Ishikawa (cell line): ENCODE measurements at regions not wholly inside any gene's neighbourhood (a gene's known extent, or its start where the extent isn't known, plus 50 kb on each side); places are given as distances from the start of the nearest gene placed in this dataset.

Experiments used
- CEBPB ChIP-seq: IDR thresholded peaks from 2 replicates; pipeline ENCODE4 v1.6.1; 2012
- CREB1 ChIP-seq: IDR thresholded peaks from 2 replicates; pipeline ENCODE4 v1.6.1; 2012; ENCODE audit warnings: low read depth
- EGR1 ChIP-seq: IDR thresholded peaks from 2 replicates; pipeline ENCODE4 v1.6.1; 2012
- EP300 ChIP-seq: IDR thresholded peaks from 2 replicates; pipeline ENCODE4 v1.6.1; 2012; ENCODE audit warnings: borderline replicate concordance
- FOXM1 ChIP-seq: IDR thresholded peaks from 2 replicates; pipeline ENCODE4 v1.6.1; 2012; ENCODE audit warnings: low read depth, borderline replicate concordance
- NFIC ChIP-seq: IDR thresholded peaks from 2 replicates; pipeline ENCODE4 v1.6.1; 2012
- RAD21 ChIP-seq: IDR thresholded peaks from 2 replicates; pipeline ENCODE4 v1.6.1; 2012; ENCODE audit warnings: low read depth
- TAF1 ChIP-seq: IDR thresholded peaks from 2 replicates; pipeline ENCODE4 v1.6.1; 2012; ENCODE audit warnings: low read depth, mild to moderate bottlenecking
- TCF12 ChIP-seq: IDR thresholded peaks from 2 replicates; pipeline ENCODE4 v1.6.1; 2012; ENCODE audit warnings: low read depth
- TEAD4 ChIP-seq: IDR thresholded peaks from 2 replicates; pipeline ENCODE4 v1.6.1; 2012
- YY1 ChIP-seq: IDR thresholded peaks from 2 replicates; pipeline ENCODE4 v1.6.1; 2012; ENCODE audit warnings: low read depth
- ZBTB7A ChIP-seq: IDR thresholded peaks from 2 replicates; pipeline ENCODE4 v1.6.1; 2012; ENCODE audit warnings: low read depth
- TF ChIP-seq, protein P1 (sequence below): IDR thresholded peaks from 2 replicates; pipeline ENCODE4 v1.6.1; 2012
- TF ChIP-seq, protein P2 (sequence below): IDR thresholded peaks from 2 replicates; pipeline ENCODE4 v1.6.1; 2012
- TF ChIP-seq, protein P3 (sequence below): IDR thresholded peaks from 2 replicates; pipeline ENCODE4 v1.6.1; 2012; ENCODE audit warnings: low read depth, mild to moderate bottlenecking

DNA sequence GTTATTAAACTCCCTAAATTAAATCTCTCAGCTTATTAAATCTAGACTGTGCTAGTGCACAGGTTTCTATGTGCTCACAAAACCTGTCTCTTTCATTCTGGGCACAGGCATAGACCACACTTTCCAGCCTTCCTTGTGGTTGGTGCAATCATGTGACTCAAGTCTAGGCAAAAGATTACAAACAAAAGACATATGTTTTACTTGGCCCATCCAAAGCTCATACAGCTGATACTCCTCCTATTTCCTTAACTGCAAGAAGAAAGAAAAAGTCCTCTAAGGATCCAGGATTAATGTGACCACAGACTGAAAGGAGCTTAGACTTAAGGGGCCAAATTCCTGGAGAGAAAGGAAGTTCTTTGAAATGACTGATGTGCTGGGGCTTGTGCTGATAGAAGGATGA, 731.3 kb upstream of the RAB6C start:
- TF ChIP-seq ZBTB7A (no peak), TEAD4 (no peak), FOXM1 (no peak), TCF12 (no peak), EGR1 (no peak), RAD21 (no peak), TAF1 (no peak), CREB1 (no peak), EP300 (no peak), CEBPB (no peak), YY1 (no peak), NFIC (no peak)
- TF ChIP-seq, protein P1, sequence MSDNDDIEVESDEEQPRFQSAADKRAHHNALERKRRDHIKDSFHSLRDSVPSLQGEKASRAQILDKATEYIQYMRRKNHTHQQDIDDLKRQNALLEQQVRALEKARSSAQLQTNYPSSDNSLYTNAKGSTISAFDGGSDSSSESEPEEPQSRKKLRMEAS = no peak
- TF ChIP-seq, protein P2, sequence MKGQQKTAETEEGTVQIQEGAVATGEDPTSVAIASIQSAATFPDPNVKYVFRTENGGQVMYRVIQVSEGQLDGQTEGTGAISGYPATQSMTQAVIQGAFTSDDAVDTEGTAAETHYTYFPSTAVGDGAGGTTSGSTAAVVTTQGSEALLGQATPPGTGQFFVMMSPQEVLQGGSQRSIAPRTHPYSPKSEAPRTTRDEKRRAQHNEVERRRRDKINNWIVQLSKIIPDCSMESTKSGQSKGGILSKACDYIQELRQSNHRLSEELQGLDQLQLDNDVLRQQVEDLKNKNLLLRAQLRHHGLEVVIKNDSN = no peak
- TF ChIP-seq, protein P3, sequence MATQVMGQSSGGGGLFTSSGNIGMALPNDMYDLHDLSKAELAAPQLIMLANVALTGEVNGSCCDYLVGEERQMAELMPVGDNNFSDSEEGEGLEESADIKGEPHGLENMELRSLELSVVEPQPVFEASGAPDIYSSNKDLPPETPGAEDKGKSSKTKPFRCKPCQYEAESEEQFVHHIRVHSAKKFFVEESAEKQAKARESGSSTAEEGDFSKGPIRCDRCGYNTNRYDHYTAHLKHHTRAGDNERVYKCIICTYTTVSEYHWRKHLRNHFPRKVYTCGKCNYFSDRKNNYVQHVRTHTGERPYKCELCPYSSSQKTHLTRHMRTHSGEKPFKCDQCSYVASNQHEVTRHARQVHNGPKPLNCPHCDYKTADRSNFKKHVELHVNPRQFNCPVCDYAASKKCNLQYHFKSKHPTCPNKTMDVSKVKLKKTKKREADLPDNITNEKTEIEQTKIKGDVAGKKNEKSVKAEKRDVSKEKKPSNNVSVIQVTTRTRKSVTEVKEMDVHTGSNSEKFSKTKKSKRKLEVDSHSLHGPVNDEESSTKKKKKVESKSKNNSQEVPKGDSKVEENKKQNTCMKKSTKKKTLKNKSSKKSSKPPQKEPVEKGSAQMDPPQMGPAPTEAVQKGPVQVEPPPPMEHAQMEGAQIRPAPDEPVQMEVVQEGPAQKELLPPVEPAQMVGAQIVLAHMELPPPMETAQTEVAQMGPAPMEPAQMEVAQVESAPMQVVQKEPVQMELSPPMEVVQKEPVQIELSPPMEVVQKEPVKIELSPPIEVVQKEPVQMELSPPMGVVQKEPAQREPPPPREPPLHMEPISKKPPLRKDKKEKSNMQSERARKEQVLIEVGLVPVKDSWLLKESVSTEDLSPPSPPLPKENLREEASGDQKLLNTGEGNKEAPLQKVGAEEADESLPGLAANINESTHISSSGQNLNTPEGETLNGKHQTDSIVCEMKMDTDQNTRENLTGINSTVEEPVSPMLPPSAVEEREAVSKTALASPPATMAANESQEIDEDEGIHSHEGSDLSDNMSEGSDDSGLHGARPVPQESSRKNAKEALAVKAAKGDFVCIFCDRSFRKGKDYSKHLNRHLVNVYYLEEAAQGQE = no peak

DNA sequence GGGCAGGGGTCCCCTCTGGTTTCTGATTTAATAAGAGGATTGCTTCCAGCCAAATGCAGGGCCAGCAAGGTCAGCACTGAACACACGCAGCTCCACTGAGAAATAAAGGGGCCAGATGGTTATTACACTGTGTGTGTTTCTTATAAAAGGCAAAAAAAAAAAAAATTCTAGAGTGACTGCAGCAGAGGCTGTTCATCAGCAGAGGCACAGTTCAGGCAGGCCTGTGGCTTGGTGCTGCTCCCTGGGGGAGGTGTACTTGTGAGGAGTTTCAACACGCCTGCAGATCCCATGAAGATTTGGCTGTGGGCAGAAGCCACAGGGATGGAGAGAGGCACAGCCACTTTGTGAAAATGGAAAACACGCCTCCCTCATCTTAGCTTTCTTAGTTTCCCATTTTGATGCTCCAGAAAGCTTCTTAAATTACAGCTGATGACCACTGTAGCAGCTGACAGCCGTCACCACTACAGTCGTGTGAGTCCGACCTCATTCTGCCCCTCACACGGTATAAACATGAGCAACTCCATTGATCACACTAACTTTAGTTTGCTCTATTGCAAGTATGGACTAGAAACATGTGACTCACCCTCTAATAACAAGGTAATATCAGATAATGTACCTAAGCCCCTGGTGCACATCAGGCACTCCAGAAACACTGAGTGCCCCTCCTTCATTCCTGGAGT, 726.5 kb upstream of the RAB6C start:
- TF ChIP-seq NFIC (no peak), EP300 (no peak), YY1 (no peak), TCF12 (no peak)
- TF ChIP-seq, protein P1 = no peak

DNA sequence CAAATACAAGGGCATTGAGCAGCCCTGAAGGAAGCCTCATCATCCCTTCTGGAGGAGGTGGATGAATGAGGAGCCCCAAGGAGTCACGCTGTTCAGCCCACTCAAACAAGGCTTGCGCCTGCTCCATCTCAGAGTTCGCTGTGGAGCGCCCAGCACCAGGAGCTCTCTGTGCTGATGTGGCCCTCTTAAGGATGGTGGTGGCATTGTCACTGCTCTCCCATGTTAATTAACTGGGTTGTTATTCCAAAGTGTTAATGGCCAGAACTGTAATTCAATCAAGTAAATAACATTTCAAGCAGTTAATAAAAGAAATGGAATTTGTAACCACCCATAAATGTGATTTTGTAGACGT, 726.0 kb upstream of the RAB6C start:
- no peak for TF ChIP-seq FOXM1
- peak; percentile 59 for TF ChIP-seq RAD21

DNA sequence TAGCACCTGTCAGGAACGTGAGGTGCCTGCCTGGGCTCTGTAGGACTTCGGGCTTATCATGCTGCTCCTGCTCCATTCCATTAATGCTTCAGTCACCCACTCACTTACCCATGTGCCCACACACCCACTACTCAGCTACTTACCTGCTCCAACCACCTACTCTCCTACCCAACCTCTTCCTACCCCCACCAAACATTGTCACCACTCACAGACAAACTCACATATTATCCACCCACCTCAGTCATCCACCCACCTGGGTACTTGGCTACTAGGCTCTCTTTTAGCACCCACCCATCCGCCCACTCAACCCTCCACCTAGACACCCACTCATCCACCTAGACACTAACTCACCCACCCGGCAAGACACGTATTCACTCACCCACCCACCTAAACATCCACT, 724.7 kb upstream of the RAB6C start:
- TF ChIP-seq YY1 (no peak), FOXM1 (no peak)

DNA sequence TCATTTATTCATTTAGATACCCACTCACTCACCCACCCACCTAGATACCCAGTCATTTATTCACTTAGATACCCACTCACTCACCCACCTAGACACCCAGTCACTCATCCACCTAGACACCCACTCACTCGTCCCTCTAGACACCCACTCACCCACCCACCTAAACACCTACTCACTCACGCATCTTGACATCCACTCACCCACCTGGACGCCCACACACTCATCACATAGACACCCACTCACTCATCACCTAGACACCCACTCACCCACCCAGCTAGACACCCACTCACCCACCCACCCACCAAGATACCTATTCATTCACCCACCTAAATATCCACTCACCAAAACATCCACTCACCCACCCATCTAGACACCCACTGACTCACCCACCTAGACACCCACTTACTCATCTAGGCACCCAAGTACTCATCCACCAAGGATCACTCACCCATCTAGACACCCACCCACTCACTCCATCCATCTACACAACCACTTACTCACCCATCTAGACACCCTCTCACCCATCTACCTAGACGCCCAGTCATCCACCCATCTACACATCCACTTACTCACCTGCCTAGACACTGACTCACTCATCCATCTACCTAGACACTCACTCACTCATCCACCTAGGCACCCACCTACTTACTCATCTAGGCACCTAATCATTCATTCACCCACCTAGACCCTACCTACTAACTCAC, 723.7 kb upstream of the RAB6C start:
- TF ChIP-seq EGR1 (no peak), RAD21 (no peak)

DNA sequence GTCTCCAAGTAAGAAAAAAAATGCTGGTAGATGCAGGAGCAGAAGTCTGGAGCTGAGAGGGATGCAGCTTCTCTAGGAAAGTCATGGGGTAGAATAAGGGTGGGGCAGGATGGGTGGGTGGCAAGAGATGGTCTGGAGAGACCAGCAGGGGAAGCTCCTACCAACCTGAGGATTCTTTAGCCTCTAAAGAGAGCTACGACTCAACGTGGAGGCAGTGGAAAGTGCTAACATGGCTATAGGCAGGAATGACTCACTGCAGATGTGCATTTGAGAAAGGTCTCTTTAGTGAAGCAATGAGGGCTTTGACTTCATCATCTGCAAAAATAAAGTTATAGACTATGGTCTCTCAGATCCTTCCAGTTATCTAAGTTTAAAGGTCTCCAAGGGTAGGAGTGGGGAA, 722.8 kb upstream of the RAB6C start:
- TF ChIP-seq NFIC = no peak
- no peak for TF ChIP-seq EP300

DNA sequence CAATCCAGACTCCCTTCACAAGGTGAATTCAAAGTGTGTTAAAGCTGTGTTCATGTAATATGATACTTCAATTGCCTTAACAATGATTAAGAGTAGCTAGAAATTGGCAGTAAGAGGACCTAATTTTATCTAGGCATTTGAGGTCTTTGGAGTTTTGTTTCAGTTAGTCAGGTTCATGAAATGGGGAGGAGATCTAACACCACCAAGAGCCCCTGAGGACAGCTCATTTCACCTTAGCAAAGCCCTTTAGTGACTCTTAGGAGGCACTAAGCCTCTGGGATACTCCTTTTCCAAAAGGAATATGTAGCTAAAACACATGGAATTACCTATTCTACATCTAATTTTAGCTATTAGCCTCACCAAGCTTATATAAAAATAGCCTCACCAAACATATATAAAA, 716.5 kb upstream of the RAB6C start:
- TF ChIP-seq EGR1 (no peak), TAF1 (no peak), NFIC (no peak), CREB1 (no peak), YY1 (no peak), TCF12 (no peak), EP300 (no peak), FOXM1 (no peak)
- TF ChIP-seq, protein P2 = no peak
- TF ChIP-seq, protein P1 = no peak

DNA sequence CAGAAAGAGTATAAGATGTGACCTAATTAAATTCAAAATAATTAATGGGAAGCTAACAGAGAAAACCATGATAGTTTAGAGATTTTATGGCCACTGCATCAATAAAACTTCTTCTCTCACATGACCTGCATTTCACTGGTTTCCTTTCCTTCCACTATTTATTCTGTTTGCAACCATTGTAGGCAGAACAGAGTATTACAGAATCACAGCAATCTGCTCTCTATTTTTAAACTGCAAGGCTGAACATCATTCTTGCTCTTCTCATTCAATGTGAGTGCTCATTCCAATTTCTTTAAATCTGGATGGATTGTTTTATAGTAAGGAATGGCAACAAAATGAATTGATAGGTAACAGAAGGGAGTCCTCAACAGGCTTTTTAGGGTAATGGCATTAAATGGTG, 715.5 kb upstream of the RAB6C start:
- TF ChIP-seq ZBTB7A (no peak), CREB1 (no peak), YY1 (no peak), EP300 (no peak), EGR1 (no peak), FOXM1 (no peak), NFIC (no peak), RAD21 (no peak), TAF1 (no peak), TCF12 (no peak), CEBPB (no peak), TEAD4 (no peak)
- TF ChIP-seq, protein P1 = no peak
- TF ChIP-seq, protein P3 = no peak
- TF ChIP-seq, protein P2 = no peak
